ENCODE measurements at regions not wholly inside any gene's neighbourhood (a gene's known extent, or its start where the extent isn't known, plus 50 kb on each side); places are given as distances from the start of the nearest gene placed in this dataset.

DNA sequence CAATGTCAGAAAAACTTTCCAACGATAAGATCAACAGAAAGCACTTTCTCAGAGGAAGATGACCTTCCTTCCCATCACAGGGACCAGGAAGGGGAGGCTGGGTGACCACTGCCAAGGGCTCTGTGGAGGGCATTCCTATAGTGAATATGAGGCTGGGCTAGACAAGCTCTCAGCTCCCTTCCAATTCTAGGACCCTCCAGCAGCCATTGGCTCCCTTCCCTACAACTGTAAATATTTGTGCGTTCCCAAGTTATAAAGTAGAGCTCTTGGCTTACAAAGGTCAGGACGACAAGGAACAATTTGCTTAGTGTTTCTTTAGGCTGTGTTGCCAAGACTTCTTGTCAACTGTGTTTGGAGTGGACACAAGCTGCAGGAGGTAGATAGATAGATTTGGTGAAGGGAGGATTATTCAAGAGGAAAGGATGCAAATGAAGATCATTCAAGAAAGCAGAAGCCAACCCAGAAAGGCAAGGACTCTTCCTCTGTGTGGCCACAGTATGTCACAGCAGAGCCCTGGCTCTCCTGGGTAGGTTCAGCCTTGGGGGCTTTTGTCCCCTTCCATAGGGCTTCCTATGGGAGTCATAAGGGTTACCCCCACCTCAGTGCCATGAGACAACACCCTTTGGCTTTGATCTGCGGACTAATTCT lies 223.6 kb upstream of the TLE3 start:
- TF ChIP-seq, protein P1, sequence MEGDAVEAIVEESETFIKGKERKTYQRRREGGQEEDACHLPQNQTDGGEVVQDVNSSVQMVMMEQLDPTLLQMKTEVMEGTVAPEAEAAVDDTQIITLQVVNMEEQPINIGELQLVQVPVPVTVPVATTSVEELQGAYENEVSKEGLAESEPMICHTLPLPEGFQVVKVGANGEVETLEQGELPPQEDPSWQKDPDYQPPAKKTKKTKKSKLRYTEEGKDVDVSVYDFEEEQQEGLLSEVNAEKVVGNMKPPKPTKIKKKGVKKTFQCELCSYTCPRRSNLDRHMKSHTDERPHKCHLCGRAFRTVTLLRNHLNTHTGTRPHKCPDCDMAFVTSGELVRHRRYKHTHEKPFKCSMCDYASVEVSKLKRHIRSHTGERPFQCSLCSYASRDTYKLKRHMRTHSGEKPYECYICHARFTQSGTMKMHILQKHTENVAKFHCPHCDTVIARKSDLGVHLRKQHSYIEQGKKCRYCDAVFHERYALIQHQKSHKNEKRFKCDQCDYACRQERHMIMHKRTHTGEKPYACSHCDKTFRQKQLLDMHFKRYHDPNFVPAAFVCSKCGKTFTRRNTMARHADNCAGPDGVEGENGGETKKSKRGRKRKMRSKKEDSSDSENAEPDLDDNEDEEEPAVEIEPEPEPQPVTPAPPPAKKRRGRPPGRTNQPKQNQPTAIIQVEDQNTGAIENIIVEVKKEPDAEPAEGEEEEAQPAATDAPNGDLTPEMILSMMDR (IDR thresholded peaks at IDR 0.05; ENCODE audit: low read depth, low read length): no peak
- TF ChIP-seq POLR2A (IDR thresholded peaks at IDR 0.05; ENCODE audit: extremely low read depth, insufficient read length) (no peak), MAX (IDR thresholded peaks at IDR 0.05; ENCODE audit: low read depth, low read length) (no peak), MYC (IDR thresholded peaks at IDR 0.05; ENCODE audit: low read depth, low read length) (no peak)
